ENCODE measurements at regions not wholly inside any gene's neighbourhood (a gene's known extent, or its start where the extent isn't known, plus 50 kb on each side); places are given as distances from the start of the nearest gene placed in this dataset.

DNA sequence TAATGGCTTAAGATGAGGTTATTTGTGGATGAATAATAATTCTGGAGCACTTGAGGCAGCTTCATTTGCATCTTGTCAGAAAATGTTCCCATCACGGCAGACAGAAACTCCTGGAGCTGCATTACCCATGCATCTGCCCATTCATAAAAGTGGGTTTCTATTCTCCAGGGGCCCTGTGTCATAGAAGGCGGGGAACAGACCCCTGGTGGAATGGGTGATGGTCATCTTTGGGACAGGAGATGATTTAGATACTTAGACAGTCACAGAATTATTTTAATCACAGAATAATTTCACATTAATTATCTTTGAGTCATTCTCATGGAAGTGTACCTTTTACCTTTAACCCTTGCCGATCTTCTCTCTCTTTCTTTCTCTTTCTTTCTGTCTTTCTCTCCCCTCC, 980.7 kb upstream of the TMEM132C start:
- no peak for DNase-seq (ENCODE audit: low read depth in 2 of 2)

DNA sequence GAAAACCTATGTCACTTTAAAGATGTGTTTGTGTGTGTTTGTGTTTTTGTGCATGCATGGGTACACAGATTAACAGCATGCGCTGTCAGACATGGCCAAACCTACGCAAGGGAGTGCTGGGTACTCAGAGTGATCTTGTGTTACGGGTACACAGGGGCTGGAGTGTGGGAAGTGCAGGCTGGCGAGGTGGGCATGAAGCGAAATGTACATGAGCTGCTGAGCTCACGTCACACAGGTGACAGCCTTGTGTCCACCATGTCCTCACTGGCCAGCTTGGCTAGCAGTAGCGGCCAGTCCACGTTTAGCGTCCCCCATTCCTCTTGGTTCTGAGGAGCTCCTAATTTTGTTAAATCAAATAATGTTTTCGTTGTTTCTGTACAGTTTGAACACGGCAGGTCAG, 979.7 kb upstream of the TMEM132C start:
- DNase-seq (ENCODE audit: low read depth in 2 of 2), result no peak

- DNase-seq (ENCODE audit: low read depth in 2 of 2), result no peak
Measured at GRCh38 chr12:127290251-127290650, 976.7 kb upstream of the TMEM132C start.

GRCh38 chr12:127292736-127293135, 974.2 kb upstream of the TMEM132C start:
- DNase-seq (ENCODE audit: low read depth in 2 of 2), result no peak

- no peak for DNase-seq (ENCODE audit: low read depth in 2 of 2)
Measured at GRCh38 chr12:127293507-127294310, 973.3 kb upstream of the TMEM132C start.

DNA sequence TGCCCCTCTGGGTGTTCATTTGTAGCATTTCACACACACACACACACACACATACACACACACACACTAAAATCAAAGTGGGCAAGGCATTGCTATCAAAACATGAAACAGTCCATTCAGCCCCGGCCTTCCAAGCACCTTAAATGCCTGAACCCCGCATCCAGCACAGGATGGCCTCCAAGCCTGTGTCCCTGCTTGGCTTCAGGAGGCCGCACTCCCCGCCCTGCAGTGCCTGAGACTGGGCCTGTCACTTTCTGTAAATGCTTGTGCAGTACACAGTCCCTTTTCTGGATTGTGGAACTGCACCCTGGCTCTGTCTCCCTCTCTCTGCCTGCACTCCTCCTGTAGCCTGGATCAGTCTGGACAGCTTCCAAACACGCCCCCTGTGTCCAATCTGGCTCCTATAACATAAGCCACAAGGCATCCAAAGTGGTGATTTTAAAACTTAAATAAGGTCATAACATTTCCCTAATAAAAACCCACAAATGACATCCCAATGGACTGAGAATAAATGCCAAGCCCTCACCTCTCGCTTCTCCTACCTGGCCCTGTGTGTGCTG, 972.2 kb upstream of the TMEM132C start:
- no peak for DNase-seq (ENCODE audit: low read depth in 2 of 2)

DNA sequence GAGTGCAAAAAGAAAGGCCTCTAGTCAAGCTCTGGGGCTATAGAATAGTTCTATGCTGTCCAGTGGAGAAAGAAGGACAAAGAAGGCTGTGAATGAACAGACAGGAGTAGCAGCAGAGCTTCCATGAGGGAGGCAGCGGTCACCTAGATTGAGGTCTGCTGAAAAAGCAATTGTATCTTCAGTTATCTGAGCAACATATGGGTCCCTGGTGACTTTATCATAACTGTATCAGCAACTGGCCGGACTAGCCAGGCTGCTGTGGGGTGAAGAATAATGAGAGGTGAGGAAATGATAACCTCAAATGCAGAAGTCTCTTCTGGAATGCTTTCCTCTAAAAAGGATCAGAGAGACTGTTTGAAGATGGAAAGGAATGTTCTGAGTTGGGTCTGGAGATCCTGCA, 971.3 kb upstream of the TMEM132C start:
- DNase-seq (ENCODE audit: low read depth in 2 of 2), result no peak

DNA sequence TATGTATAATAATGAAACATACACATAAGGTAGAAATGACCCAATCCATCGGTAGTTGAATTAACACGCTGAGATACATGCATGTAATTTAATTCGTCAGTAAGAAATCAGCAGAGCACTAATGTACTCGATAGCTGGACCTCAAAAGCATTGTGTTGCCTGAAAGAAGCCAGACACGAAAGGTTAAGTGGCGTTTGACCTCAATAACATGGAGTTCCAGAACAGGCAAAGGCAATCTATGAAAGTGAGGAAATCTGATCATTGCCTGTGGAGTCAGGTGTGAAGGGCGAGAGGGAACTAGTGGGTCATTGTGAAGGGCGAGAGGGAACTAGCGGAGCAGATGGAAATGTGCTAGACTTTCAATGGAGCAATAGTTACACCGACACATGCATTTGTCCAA, 970.4 kb upstream of the TMEM132C start:
- no peak for DNase-seq (ENCODE audit: low read depth in 2 of 2)

DNA sequence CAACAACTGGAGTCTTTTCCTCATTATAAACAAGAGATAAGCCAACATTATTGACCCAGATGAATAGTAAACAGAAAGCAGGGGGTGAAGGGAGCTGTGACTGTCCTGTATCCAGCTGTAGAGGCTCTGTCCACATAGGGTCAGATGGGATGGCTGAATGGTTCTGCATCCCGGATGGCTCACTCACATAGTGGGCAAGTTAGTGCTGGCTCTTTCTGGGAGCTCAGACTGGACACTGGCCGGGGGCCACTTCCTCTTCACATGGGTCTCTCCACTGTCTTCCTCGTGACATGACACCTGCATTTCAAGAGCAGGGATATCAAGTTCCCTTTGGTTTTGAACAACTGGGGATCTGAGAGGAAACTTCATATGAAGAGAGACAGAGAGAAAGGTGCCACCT, 969.6 kb upstream of the TMEM132C start:
- DNase-seq (ENCODE audit: low read depth in 2 of 2), result no peak

DNA sequence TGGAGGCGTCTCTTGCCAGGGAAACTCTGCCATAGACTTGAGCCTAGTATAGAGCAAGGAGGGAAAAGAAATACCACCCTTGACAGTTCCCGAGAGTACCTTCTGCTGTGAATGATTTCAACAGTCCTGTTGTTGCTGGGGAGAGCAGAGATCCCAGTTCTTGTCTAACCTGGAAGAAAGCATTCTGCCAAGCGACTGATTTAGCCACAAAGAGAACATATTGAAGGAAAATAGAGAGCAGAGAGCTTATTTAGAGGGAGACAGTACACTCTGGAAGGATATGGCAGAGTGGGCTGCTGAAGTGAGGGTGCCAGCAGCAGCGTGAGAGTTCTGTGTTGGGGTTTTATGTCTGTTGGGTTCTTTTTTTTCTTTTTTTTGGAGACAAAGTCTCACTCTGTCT, 966.9 kb upstream of the TMEM132C start:
- DNase-seq (ENCODE audit: low read depth in 2 of 2), result no peak

- no peak for DNase-seq (ENCODE audit: low read depth in 2 of 2)
Measured at GRCh38 chr12:127300753-127301152, 966.2 kb upstream of the TMEM132C start.

DNA sequence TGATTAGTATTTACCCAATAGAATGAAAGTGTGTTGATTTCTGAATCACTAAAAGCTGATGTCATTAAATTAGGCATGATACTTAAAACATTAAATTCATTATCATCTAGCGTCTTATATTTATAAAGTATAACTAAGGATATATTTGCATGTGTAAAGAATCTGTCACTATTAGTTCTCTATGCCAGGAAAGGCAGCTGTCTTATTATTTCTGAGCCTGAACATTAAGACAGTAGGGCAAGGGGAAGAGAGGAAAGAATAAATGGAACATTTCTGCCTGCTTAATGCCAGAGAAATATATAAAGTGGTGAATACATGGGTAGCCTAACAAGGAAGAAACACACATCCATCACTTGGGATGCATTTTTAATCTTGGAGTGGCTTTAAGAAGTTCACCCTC, 965.1 kb upstream of the TMEM132C start:
- no peak for DNase-seq (ENCODE audit: low read depth in 2 of 2)

DNA sequence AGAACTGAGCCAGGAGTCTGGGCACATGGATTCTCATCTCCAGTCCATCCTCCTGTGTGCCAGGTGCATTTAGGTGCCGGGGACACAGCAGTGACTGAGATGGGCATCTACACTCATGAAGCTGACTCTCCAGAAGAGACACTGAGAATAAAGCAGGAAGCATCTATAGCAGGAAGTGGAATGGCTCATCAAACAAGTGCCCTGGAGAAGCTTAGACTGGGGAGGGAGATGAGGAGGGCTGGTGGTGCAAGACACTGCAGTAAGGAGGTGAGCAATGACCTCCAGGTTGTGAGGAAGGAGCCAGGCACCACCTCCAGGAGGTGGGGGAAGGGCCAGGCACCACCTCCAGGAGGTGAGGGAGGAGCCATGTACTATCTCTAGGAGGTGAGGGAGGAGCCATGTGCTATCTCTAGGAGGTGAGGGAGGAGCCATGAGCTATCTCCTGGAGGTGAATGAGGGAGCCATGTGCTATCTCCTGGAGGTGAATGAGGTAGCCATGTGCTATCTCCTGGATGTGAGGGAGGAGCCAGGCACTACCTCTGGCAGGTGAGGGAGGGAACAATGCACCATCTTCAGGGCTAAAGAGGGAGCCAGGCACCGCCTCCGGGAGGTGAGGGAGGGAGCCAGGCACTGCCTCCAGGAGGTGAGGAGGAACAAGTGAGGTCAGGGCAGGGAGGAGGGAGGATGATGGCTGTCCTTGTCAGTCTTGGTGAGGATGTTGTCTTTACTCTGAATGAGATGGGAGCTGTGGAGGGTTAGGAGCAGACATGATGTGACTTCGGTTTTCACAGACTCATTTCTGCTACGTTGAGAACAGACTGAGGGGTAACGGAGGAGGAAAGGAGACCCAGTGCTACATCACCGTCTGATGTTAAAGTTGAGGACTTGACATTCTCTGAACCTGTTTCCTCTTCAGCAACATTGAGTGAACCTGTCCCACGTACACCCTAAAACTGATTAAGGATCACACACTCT, 961.9 kb upstream of the TMEM132C start:
- no peak for DNase-seq (ENCODE audit: low read depth in 2 of 2)

DNA sequence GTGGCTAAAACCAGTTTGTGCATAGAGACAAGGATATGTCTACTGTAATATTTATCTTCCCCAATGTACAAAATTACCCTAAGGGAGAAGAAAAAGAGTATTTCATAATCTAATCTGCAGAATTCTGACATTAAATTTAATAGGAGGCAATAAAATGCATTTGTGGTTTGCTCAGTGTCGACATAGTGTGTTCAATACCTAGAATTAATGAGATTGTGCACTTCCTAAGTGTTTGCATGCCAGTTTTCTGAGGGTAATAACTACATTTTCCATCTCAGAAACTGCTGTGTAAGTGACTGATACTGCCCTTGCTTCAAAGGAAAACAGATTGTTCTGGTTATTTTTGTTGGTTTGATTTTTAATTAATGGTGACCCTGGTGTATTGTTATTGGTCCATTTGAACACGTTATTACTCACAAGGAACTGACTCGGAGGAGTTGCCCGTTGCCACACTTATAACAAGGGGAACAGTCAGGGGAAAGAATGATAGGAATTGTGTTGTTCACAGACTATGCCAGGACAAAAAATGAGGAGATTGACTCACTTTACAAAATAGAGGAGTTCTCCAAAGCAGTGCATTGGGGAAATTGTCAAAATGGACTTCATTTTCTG, 960.3 kb upstream of the TMEM132C start:
- no peak for DNase-seq (ENCODE audit: low read depth in 2 of 2)

DNA sequence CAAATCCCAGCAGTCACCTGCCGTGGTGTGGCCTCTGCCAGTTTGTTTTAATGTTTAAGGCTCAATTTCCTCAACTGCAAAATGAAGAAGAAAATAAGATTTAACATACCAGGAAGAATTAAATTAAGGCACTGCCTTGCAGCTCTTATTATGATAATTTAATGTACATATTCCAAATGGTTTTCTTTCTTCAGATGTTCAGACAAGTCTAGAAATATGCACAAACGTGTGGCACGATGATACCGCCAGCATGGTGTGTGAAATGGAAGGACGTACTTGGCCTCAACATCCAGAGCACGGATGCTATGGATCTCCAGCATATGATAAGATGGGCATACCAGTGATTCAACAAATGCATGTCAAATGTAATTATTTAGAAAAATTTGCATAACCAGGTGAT, 959.4 kb upstream of the TMEM132C start:
- no peak for DNase-seq (ENCODE audit: low read depth in 2 of 2)

- DNase-seq (ENCODE audit: low read depth in 2 of 2), result no peak
Measured at GRCh38 chr12:127308148-127308547, 958.8 kb upstream of the TMEM132C start.

GRCh38 chr12:127310548-127310947, 956.4 kb upstream of the TMEM132C start:
- no peak for DNase-seq (ENCODE audit: low read depth in 2 of 2)

DNA sequence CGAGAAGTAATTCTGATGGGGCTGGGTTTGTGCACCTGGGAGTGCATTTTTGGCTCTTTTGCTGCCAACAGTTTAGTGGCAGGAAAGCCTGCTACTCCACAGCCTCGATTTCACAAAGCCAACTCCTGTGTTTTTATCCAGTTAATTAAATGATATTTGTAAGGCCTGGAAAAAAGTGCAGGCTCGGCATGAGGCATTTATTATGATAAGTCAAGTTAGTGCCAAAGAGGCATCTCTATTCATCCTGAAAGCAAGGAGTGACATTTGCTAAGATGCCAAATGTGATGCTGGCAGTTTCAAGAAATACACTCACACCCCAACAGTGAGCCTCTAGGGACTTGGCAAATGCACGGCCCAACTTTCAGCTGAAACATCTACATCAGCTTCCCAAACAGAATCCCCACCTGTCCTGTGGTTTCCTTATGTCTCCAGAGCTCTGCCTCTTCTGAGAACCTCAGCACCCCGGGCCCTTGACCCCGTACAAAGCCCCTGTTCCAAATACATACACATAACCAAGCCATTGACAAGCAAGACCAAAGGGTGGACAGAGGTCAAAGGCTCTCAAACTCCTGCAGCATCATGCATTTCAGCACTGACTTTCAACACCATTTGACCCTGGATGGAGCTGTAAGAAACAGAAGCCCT, 955.1 kb upstream of the TMEM132C start:
- DNase-seq (ENCODE audit: low read depth in 2 of 2), result no peak

DNA sequence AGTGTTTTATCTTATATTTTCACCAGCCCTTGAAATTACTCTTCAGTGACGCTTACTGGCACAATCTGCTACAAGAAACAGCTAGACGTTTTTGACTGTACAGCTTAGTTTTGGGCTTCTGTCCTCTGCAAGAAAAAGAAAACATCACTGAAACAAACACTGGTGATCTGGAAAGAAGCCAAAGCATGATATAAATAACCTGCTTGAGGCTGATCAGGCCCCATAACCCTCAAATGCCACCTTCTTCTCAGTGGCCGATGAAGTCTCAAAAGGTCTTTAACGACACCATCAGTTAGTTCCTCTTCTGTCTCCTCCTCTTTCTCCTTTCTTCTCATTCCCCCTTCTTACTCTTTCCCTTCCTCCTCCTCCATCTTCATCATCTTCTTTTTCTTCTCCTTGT, 942.3 kb upstream of the TMEM132C start:
- no peak for DNase-seq (ENCODE audit: low read depth in 2 of 2)

DNA sequence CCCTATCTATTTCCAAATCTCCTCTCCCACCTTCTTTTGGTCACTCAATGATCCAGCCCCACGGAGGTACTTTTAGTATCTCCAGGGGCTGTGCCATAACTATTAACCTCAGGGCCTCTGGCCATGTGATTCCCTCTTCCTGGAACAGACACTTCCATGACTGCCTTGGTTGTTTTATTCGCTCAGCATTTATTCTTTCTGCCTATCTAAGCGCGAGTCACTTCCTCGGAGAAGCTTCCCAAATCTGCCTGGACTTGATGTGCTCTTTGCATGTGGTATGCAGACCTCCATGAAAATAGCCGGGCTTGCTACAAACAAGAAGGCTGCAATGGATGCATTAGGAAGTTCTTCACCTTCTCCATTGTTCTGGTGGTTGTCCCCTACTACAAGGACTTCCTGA, 939.0 kb upstream of the TMEM132C start:
- no peak for DNase-seq (ENCODE audit: low read depth in 2 of 2)

DNA sequence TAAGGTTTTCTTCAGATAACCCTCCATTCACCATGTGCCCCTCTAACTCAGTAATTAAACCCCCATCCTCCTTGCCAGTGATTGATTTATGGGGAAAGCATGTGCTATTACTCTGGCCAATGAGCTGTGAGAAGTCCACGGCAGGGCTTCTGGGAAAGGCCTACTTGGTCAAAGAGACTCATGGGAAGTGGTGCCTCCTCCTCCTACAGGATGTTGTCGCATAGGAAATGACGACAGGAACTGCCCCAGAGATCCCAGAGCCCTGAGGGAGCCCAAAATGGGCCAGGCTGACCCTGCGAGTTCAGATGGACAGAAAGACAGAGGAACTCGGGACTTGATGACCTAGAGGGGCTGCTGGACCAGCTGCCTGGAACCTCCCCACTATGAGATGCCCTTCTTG, 938.1 kb upstream of the TMEM132C start:
- DNase-seq (ENCODE audit: low read depth in 2 of 2), result no peak

- DNase-seq (ENCODE audit: low read depth in 2 of 2), result no peak
Measured at GRCh38 chr12:127334365-127334764, 932.6 kb upstream of the TMEM132C start.
